ENCODE measurements at regions not wholly inside any gene's neighbourhood (a gene's known extent, or its start where the extent isn't known, plus 50 kb on each side); places are given as distances from the start of the nearest gene placed in this dataset.

DNA sequence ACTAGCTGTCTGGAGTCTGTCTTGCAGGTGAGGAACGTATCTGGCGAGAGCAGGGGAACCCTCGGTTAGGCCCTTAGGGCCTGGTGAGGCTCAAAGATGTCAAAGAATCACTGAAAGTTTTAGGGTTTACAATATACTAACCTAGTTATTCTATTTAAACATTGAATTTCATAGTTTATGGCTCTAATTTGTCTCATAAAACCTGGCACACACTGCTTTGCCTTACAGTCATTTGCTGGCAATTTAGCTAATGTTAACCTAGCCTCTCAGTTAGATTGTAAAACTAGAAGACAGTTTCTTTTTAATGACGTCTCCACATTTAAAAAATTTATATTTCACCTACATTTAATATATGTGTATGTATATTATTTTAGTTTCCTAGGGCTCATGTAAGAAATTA, 89.6 kb upstream of the DOCK10 start:
- TF ChIP-seq, protein P1, sequence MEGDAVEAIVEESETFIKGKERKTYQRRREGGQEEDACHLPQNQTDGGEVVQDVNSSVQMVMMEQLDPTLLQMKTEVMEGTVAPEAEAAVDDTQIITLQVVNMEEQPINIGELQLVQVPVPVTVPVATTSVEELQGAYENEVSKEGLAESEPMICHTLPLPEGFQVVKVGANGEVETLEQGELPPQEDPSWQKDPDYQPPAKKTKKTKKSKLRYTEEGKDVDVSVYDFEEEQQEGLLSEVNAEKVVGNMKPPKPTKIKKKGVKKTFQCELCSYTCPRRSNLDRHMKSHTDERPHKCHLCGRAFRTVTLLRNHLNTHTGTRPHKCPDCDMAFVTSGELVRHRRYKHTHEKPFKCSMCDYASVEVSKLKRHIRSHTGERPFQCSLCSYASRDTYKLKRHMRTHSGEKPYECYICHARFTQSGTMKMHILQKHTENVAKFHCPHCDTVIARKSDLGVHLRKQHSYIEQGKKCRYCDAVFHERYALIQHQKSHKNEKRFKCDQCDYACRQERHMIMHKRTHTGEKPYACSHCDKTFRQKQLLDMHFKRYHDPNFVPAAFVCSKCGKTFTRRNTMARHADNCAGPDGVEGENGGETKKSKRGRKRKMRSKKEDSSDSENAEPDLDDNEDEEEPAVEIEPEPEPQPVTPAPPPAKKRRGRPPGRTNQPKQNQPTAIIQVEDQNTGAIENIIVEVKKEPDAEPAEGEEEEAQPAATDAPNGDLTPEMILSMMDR (IDR thresholded peaks at IDR 0.05; ENCODE audit: insufficient read depth, missing control alignments) = no peak
- FAIRE-seq (no peak), DNase-seq (ENCODE audit: insufficient read length, low spot score) (no peak)

DNA sequence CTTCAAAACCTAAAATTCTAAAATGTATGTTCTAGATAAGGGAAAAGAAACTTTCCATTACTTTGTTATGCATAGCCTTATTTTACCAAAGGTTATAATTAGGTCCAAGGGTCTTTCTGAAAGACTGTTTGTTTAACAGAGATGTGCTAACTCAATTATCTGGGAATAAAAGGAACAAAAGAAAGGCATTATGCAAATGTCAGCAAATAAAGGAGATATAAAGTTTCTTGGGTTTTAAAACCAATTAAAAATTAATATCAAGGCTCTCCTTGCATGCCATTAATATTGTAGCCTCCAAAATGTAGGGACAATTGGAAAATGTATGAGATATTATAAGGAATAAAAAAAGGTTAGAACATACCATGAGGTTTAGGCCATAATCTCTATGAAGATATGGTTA, 87.8 kb upstream of the DOCK10 start:
- TF ChIP-seq, protein P1 (IDR thresholded peaks at IDR 0.05; ENCODE audit: insufficient read depth, missing control alignments) = no peak
- FAIRE-seq (no peak), DNase-seq (ENCODE audit: insufficient read length, low spot score) (no peak)

DNA sequence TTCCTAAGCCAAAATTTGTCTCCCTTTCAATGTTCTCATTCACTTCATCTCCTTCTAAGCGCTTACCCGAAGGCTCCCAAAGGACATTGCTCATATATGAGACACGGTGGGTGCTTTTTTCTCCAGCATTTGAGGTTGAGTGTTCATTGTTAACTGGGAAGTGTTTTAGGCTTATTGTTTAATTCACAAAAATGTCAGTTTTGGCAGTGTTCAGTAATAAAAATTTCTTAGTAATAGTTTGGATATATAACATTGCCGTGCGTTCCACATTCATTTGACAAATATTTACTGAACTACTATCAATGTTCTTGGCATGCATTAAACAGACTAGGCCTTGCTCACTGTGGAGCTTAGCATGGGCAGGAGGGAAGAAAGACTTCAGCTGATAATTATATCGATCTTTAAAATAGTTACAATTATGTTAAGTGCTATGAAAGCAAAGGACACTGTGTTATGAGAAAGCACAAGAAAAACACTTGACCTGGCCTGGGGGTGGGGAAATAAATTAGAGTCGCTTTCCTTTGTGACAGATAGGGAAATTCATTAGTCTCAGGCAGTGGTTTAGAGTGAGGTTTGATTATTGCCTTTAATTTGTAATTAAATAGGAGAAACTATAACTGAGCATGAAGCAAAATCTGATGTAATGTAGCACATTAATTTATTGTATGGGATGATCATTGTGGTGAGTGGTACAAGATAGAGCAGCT, 82.2 kb upstream of the DOCK10 start:
- DNase-seq (ENCODE audit: insufficient read length, low spot score) (no peak), FAIRE-seq (no peak)
- TF ChIP-seq, protein P1 (IDR thresholded peaks at IDR 0.05; ENCODE audit: insufficient read depth, missing control alignments) = no peak

DNA sequence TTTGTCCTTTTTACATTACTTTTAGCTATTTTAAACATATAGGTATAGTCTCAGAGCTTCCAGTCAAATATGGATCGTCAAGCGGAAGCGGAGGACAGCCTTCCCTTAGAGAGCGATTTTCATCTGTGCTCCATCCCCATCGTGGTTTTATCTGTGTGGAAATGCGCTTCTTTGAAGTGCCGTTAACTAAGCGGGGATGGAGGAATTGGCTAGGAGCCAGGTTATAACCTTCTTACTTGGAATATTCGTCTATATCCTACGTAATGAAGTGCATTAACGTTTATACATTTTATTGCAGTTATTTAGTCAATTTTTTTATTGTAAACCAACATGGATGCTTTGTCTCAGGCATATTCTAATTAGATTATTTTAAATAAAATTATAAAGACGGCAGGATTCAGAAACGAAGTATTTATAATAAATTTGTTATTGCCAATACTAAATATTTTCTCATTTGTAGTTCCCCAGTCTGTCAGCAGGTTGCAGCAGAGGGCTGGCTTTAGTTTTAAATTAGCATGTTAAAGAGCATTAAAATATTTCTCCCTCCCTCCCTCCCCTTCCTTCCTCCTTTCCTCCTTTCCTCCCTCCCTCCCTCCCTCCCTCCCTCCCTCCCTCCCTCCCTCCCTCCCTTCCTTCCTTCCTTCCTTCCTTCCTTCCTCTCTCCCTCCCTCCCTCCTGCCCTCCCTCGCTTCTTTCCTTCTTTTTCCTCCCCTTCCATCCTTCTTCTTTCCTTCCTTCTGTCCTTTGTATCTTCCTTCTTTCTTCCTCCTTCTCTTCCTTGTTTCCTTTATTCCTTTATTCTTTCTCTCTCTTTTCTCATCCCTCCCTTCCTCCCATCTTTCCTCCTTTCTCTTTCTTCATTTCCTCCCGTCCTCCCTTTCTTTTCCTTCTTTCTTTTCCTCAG, 80.6 kb upstream of the DOCK10 start:
- DNase-seq (ENCODE audit: insufficient read length, low spot score) = no peak
- FAIRE-seq = no peak
- TF ChIP-seq, protein P1 (IDR thresholded peaks at IDR 0.05; ENCODE audit: insufficient read depth, missing control alignments) = peak; percentile 68

DNA sequence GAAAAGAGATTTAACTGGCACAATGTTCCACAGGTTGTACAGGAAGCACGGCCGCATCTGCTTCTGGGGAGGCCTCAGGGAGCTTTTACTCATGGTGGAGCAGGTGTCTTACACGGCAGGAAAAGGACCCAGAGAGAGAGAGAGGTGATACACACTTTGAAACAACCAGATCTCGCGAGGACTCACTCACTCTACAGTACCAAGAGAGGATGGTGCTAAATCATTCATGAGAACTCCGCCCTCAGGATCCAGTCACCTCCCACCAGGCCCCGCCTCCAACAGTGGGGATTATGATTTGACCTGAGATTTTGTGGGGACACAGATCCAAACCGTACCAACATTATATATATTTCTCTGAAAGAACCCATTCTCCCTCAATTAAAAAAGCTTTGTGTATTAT, 79.7 kb upstream of the DOCK10 start:
- TF ChIP-seq, protein P1 (IDR thresholded peaks at IDR 0.05; ENCODE audit: insufficient read depth, missing control alignments) = no peak
- FAIRE-seq (no peak), DNase-seq (ENCODE audit: insufficient read length, low spot score) (no peak)

DNA sequence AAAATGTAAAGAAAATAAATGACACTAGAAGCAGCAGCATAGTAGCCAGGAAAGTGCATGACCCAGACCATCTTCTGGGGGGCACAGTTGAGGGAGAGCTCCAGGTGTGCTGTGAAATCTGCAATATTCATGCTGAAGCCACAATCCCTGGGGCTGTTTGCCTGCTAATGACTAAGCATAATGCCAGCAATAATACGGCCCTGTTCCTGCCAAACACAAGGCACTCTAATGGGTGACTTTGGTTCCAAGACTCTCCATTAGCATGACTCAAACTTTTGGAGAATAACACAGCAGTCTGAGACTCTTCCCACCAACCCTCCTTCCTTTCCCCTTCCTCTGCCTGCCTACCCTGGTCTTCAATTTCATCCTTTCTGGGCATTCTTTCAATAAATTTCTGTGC, 77.9 kb upstream of the DOCK10 start:
- no peak for DNase-seq (ENCODE audit: insufficient read length, low spot score)
- no peak for FAIRE-seq
- TF ChIP-seq, protein P1 (IDR thresholded peaks at IDR 0.05; ENCODE audit: insufficient read depth, missing control alignments) = no peak
